HEK293T (cell line): ENCODE measurements at regions not wholly inside any gene's neighbourhood (a gene's known extent, or its start where the extent isn't known, plus 50 kb on each side); places are given as distances from the start of the nearest gene placed in this dataset.

Experiments used
- BHLHE40 ChIP-seq: fragments of 450-650 bp; IDR thresholded peaks from 2 replicates; pipeline ENCODE4 v1.6.1; 2016; ENCODE audit warnings: mild to moderate bottlenecking, moderate library complexity, borderline replicate concordance
- ELF4 ChIP-seq: fragments of 450-650 bp; IDR thresholded peaks from 2 replicates; pipeline ENCODE4 v1.6.1; 2017; ENCODE audit warnings: antibody characterized with exemption
- FOXK2 ChIP-seq: fragments of 450-650 bp; IDR thresholded peaks from 2 replicates; pipeline ENCODE4 v1.6.1; 2016; ENCODE audit warnings: mild to moderate bottlenecking
- L3MBTL2 ChIP-seq: fragments of 450-650 bp; conservative IDR thresholded peaks from 2 replicates; pipeline ENCODE4 v1.6.1; 2016; ENCODE audit warnings: mild to moderate bottlenecking
- SP1 ChIP-seq: fragments of 450-650 bp; IDR thresholded peaks from 2 replicates; pipeline ENCODE4 v1.6.1; 2017
- TARDBP ChIP-seq: fragments of 450-650 bp; IDR thresholded peaks from 2 replicates; pipeline ENCODE4 v1.6.1; 2016

DNA sequence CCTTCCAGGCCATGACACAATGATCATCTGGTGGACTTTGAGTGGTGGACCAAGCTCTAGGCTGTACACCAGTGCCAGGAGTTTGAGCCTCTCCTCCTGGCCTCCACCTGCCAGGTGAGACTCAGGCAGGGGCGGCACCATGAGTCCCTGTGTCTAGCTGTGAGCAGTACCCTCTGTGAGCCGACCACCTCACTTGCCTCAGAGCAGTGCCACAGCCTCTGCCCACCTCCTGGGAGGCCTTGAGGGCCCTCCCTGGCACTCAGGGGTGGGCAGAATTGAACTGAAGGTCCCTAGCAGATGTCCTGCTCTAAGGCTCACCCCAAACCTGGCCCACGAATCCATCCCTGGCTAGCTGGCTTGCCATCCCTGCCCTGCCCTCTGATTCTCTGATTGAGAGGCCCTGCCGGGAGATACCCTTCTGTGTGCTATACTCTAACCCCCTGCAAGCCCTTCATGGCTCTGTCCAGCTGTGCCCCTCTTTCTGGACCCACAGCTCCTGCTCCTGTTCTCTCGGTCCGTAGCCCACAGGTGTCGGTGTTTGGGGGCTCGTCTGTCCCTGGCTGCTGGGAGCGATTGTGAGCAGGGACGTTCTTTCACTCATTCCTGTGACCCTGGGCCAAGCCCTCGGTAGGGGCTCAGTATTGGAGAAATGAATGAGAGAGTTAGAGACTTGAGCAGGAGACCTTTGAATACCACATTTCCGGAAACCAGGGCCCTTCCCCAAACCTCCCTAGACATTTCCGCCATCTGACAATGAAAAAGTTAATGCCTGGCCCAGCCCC, 70.0 kb downstream of the INHBB start:
- TF ChIP-seq BHLHE40: no peak
- no peak for TF ChIP-seq ELF4
- no peak for TF ChIP-seq SP1
- no peak for TF ChIP-seq L3MBTL2
- no peak for TF ChIP-seq FOXK2
- no peak for TF ChIP-seq TARDBP
